Cardiac fibroblast (primary cell): ENCODE measurements at regions not wholly inside any gene's neighbourhood (a gene's known extent, or its start where the extent isn't known, plus 50 kb on each side); places are given as distances from the start of the nearest gene placed in this dataset.

Experiments used
- DNase-seq, 2 donors: peaks; one replicate each; pipeline versions ENCODE4 v3.0.0 to v3.0.0-alpha.2; 2010; ENCODE audit warnings: low read depth in 2 of 2
- H3K4me3 ChIP-seq, 2 donors: replicated peaks in 1 of 2; 1 replicate in 1 of 2; 2 replicates in 1 of 2; pipeline ENCODE4 v1.5.1; 2011; ENCODE audit warnings: low read depth in 2 of 2, low read length in 2 of 2, mild to moderate bottlenecking in 2 of 2, moderate library complexity in 1 of 2
- CTCF ChIP-seq: IDR thresholded peaks from one replicate; pipeline ENCODE4 v1.5.1; 2011; ENCODE audit warnings: low read depth, mild to moderate bottlenecking, low read length, inconsistent platforms

DNA sequence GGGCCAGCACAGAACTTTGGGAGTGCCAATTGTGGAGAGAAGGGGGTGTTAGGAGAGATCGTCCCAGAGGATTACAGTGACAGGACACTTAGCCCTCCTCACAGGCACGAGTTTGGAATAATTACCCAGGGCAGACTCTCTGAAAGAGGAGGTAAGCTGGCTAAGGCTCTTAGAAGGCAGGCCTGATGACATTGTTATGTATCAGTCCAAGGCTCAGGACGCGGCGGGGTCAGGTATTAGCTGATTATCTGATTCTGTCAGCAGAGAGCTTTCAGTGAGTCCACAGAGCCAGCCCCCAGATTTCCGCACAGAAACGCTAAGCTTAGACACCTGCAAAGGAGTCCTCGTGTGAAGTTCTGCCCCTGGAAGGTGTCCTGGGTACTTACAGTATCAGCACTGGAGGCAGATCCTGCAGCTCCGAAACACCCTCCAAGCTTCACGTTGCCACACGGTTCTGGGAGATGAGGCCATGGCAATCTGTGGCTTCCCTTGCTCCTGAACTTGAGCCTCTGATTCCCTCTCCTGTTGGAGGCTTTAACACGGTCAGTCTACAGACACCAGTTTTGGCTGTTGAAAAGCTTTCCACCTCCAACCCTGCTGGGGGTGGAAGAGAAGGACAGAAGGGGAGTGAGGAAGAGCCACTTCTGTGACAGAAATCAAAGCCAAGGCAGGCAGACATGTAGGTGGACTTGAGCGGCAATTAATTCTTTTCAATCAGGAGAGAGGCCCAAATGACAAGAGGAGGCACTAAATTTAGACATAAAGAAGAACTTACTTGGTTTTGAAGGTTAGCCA is 123.6 kb upstream of the CADM1 start:
- no peak for DNase-seq
- H3K4me3 ChIP-seq = no peak overlapping the region
- no peak for TF ChIP-seq CTCF

- H3K4me3 ChIP-seq = no peak overlapping the region
- TF ChIP-seq CTCF = no peak
- DNase-seq = no peak
Observed at GRCh38 chr11:115627071-115627470, 122.9 kb upstream of the CADM1 start.

DNA sequence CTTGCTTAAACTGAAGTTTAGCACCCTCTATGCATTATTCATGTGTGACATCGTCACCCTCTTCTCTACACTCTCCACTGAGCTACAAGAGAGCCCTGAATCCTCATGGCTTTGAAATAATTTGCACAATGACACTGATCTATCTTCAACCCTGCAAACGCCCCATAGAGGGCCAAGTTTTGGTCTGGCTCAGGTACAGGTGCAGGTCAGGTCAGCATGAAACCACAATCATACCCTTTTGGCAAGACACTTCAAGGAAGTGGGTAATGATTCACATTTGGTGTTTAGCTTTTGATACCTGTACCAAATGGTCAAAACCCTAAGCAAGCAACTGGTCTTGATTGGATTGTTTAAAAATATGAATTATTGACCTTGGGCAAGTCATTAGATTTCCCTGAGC is 122.2 kb upstream of the CADM1 start:
- DNase-seq = no peak
- no peak overlapping the region for H3K4me3 ChIP-seq
- no peak for TF ChIP-seq CTCF

DNA sequence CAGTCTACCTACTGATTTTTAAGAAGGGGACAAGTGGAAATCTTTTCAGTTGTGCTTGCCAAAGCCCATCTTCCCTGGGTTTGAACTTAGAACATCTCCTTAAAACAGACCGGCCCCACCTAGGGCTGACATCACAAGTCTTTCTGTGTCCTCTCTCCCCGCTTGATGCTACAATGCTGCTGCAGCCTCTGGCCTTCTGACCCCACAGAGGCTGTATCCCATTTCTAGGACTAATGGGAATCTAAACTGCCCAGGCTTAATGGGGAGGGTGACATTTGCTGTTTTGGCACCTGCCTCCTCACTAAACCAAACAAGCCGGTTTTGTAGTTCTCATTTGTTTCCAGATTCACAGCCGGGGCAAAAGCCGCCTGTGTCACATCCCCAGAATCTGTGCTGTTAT is 121.3 kb upstream of the CADM1 start:
- no peak for TF ChIP-seq CTCF
- no peak overlapping the region for H3K4me3 ChIP-seq
- DNase-seq = no peak

- TF ChIP-seq CTCF = no peak
- no peak for DNase-seq
- H3K4me3 ChIP-seq = no peak overlapping the region
Observed at GRCh38 chr11:115624065-115624464, 119.8 kb upstream of the CADM1 start.

DNA sequence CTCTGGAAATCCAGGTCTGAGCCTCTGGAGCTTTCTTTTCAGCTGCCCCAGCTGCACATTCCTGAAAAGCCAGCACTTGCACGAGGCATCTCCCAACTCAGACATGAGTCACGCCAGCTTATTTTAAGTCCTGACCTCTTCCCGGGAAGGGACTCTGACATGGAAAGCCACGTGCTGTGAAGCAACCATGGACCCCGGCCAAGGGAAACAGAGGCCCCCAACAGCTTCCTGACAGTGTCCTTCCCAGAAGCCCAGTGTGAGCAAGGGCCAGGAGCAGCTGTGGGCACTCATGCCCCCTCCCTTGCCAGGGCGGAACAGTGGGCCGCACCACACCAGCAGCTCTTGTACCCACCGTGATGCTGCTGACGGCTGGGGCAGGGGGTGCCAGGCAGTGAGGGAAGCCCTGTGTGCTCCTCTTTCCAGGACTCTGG is 118.8 kb upstream of the CADM1 start:
- peak; percentile 62 to 94 for DNase-seq
- no peak overlapping the region for H3K4me3 ChIP-seq
- TF ChIP-seq CTCF = no peak

- DNase-seq = peak in 1 of 2 donors; percentile 1
- TF ChIP-seq CTCF = no peak
- no peak overlapping the region for H3K4me3 ChIP-seq
Observed at GRCh38 chr11:115618428-115618827, 114.2 kb upstream of the CADM1 start.
